Mesenchymal stem cell (in vitro differentiated cells and primary cell): ENCODE measurements at regions not wholly inside any gene's neighbourhood (a gene's known extent, or its start where the extent isn't known, plus 50 kb on each side); places are given as distances from the start of the nearest gene placed in this dataset.

Experiments
- DNase-seq: peaks from one replicate; pipeline ENCODE4 v3.0.0-alpha.2; 2013
- H2AFZ ChIP-seq: one replicate; pipeline ENCODE4 v1.6.1; 2013; ENCODE audit warnings: low read depth, mild to moderate bottlenecking, control low read depth, inconsistent platforms, low read length, moderate library complexity
- H2AK5ac ChIP-seq: 2 replicates; pipeline ENCODE4 v1.6.1; 2013; ENCODE audit warnings: low read length, moderate library complexity, mild to moderate bottlenecking, inconsistent platforms; ENCODE audit not compliant: severe bottlenecking
- H2BK120ac ChIP-seq: one replicate; pipeline ENCODE4 v1.6.1; 2013; ENCODE audit warnings: low read depth, mild to moderate bottlenecking, inconsistent platforms, low read length, moderate library complexity
- H2BK12ac ChIP-seq, 2 experiments: one replicate each; pipeline ENCODE4 v1.6.1; 2013; ENCODE audit warnings: inconsistent platforms in 2 of 2, low read length in 2 of 2, mild to moderate bottlenecking in 2 of 2, moderate library complexity in 2 of 2, control low read depth in 1 of 2
- H2BK15ac ChIP-seq: one replicate; pipeline ENCODE4 v1.6.1; 2013; ENCODE audit warnings: mild to moderate bottlenecking, low read depth, inconsistent platforms; ENCODE audit not compliant: poor library complexity, severe bottlenecking
- H2BK5ac ChIP-seq: 2 replicates; pipeline ENCODE4 v1.6.1; 2013; ENCODE audit warnings: low read depth, mild to moderate bottlenecking, low read length, control low read depth, inconsistent platforms; ENCODE audit not compliant: poor library complexity, severe bottlenecking
- H3K14ac ChIP-seq, 2 experiments: one replicate each; pipeline ENCODE4 v1.6.1; 2013; ENCODE audit warnings: inconsistent platforms in 2 of 2, low read length in 2 of 2, control low read depth in 1 of 2, mild to moderate bottlenecking in 1 of 2, moderate library complexity in 1 of 2
- H3K18ac ChIP-seq, 2 experiments: one replicate each; pipeline ENCODE4 v1.6.1; 2013; ENCODE audit warnings: inconsistent platforms in 2 of 2, low read length in 2 of 2, control low read depth in 1 of 2, low read depth in 1 of 2, mild to moderate bottlenecking in 1 of 2
- H3K23ac ChIP-seq, 2 experiments: one replicate each; pipeline ENCODE4 v1.6.1; 2013; ENCODE audit warnings: inconsistent platforms in 2 of 2, low read length in 2 of 2, mild to moderate bottlenecking in 2 of 2, moderate library complexity in 2 of 2, control low read depth in 1 of 2
- H3K27ac ChIP-seq: 2 replicates; pipeline ENCODE4 v1.5.1; 2013; ENCODE audit warnings: mild to moderate bottlenecking, moderate library complexity, low read length, control low read depth, inconsistent platforms; ENCODE audit not compliant: poor library complexity, severe bottlenecking
- H3K27me3 ChIP-seq, 2 experiments: 2 replicates each; pipeline versions ENCODE4 v1.6.1 to v1.7.0; 2013; ENCODE audit warnings: low read length in 2 of 2, mild to moderate bottlenecking in 2 of 2, moderate library complexity in 2 of 2, control low read depth in 1 of 2, inconsistent platforms in 1 of 2; ENCODE audit not compliant: control insufficient read depth in 1 of 2, insufficient read depth in 1 of 2
- H3K36me3 ChIP-seq, 2 experiments: 2 replicates each; pipeline versions ENCODE4 v1.6.1 to v1.7.0; 2013; ENCODE audit warnings: low read length in 2 of 2, control low read depth in 1 of 2, inconsistent platforms in 1 of 2, low read depth in 1 of 2, mild to moderate bottlenecking in 1 of 2; ENCODE audit not compliant: insufficient read depth in 2 of 2, control insufficient read depth in 1 of 2
- H3K4ac ChIP-seq, 2 experiments: one replicate each; pipeline ENCODE4 v1.6.1; 2013; ENCODE audit warnings: inconsistent platforms in 2 of 2, low read length in 2 of 2, mild to moderate bottlenecking in 2 of 2, moderate library complexity in 2 of 2, control low read depth in 1 of 2, low read depth in 1 of 2
- H3K4me1 ChIP-seq: 2 replicates; pipeline ENCODE4 v1.6.1; 2013; ENCODE audit warnings: low read depth, low read length, control low read depth; ENCODE audit not compliant: control insufficient read depth, insufficient read depth
- H3K4me2 ChIP-seq: 2 replicates; pipeline ENCODE4 v1.6.1; 2013; ENCODE audit warnings: low read length, mild to moderate bottlenecking, inconsistent platforms; ENCODE audit not compliant: poor library complexity, severe bottlenecking
- H3K4me3 ChIP-seq, 2 experiments: 2 replicates each; pipeline versions ENCODE4 v1.5.1 to v1.7.0; 2013; ENCODE audit warnings: low read length in 2 of 2, mild to moderate bottlenecking in 2 of 2, control low read depth in 1 of 2, low read depth in 1 of 2; ENCODE audit not compliant: insufficient read depth in 1 of 2
- H3K79me1 ChIP-seq: replicated peaks from 2 replicates; pipeline ENCODE4 v1.6.1; 2013; ENCODE audit warnings: mild to moderate bottlenecking, control low read depth, low read length, inconsistent platforms; ENCODE audit not compliant: poor library complexity, severe bottlenecking
- H3K9ac ChIP-seq: 2 replicates; pipeline ENCODE4 v1.7.0; 2013; ENCODE audit warnings: mild to moderate bottlenecking, low read length, moderate library complexity
- H3K9me3 ChIP-seq: 2 replicates; pipeline ENCODE4 v1.7.0; 2013; ENCODE audit warnings: mild to moderate bottlenecking, low read length; ENCODE audit not compliant: control insufficient read depth
- H4K8ac ChIP-seq: one replicate; pipeline ENCODE4 v1.6.1; 2013; ENCODE audit warnings: inconsistent platforms, mild to moderate bottlenecking, low read length, moderate library complexity
- H4K91ac ChIP-seq: one replicate; pipeline ENCODE4 v1.6.1; 2013; ENCODE audit warnings: mild to moderate bottlenecking, low read length, inconsistent platforms
- WGBS: methylation state at CpG from one replicate; pipeline ENCODE4 v1.1.7; 2013; ENCODE audit warnings: mixed read lengths; 5-methylcytosine and 5-hydroxymethylcytosine counted together

DNA sequence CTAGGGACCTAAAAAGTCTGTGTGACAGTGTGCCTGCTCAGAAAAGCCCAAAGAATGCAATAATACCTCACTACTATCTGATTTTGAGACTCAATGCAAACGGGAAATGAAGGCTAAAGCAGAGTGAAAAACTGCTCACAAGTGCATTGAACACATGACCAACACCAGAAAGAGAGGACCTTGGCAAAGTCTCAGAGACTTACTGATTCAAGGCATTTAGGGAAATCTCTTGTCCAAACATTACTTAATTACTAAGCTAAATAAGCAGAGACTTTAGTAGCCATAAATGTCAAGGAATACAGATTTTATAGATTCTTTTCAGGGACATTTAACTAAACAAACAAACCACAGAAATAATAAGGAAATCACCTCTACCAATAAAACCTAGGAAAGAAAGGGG lies 916.0 kb downstream of the FSTL5 start:
- Histone ChIP-seq H3K4ac (no peak overlapping the region), H3K23ac (no peak overlapping the region), H3K27me3 (no peaks in the 10 kb centered on the region), H3K36me3 (no peaks in the 10 kb centered on the region), H4K8ac (no peak overlapping the region), H3K9ac (no peak overlapping the region), H3K4me3 (no peak overlapping the region), H2AFZ (no peak overlapping the region), H3K4me2 (no peak overlapping the region), H2AK5ac (no peak overlapping the region), H3K9me3 (peaks cover 16% of the 10 kb centered on the region), H4K91ac (no peak overlapping the region), H3K4me1 (no peaks in the 10 kb centered on the region), H3K18ac (no peak overlapping the region), H2BK5ac (no peak overlapping the region), H2BK12ac (no peak overlapping the region), H3K14ac (no peak overlapping the region), H3K79me1 (no peaks in the 10 kb centered on the region), H3K27ac (no peak overlapping the region), H2BK120ac (no peak overlapping the region), H2BK15ac (no peak overlapping the region)
- peak; percentile 5 for DNase-seq
- WGBS = 33% methylated on average over 1 of the region's 1 CpG

DNA sequence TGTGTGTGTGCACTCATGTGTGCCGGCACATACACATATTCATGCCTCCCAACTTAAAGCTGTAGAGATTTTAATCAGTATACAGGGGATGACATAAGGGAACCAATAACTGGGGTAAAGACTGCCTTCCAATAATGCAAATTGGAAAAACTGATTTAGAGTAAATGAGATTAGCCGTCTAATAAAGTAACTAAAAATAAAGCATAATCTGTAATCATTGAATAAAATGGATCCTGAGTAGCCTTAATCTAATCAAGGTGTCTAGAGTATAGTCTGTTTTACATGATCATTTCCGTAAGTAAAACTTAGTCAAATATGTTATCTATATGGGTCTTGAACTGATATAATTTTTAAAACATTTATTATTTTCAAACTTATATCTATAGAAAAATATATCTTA lies 925.8 kb downstream of the FSTL5 start:
- Histone ChIP-seq H2AK5ac (no peak overlapping the region), H3K14ac (no peak overlapping the region), H3K9ac (no peak overlapping the region), H3K4ac (no peak overlapping the region), H2BK120ac (no peak overlapping the region), H2BK12ac (no peak overlapping the region), H3K4me2 (no peak overlapping the region), H3K79me1 (no peaks in the 10 kb centered on the region), H3K27ac (no peak overlapping the region), H3K18ac (no peak overlapping the region), H3K4me3 (no peak overlapping the region), H2AFZ (no peak overlapping the region), H3K27me3 (no peaks in the 10 kb centered on the region), H2BK5ac (no peak overlapping the region), H3K4me1 (no peaks in the 10 kb centered on the region), H4K8ac (no peak overlapping the region), H3K9me3 (peaks cover 8% of the 10 kb centered on the region), H4K91ac (no peak overlapping the region), H3K23ac (no peak overlapping the region), H3K36me3 (no peaks in the 10 kb centered on the region), H2BK15ac (no peak overlapping the region)
- WGBS = no CpG with 5 or more reads among the region's 3 CpGs
- no peak for DNase-seq

DNA sequence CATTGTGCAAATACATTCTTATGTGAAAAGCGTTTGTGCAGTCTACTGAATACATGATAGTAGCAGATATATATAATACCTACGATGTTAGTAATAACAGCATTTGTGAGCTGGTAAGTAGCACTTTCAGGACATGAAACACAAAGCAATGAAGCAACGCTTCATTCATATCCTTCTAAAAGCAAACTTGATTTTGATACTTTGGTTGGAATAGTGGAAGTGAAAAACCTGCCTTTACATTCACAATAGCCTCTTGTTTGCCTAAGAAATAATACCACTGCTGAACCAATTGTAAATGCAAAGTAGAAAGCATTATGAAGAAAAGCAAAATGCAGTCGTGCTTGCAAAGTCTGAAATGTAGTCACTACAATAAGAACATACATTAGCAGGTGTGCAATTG lies 926.3 kb downstream of the FSTL5 start:
- no peak overlapping the region for H3K23ac ChIP-seq
- no peak overlapping the region for H2AK5ac ChIP-seq
- no peak overlapping the region for H3K18ac ChIP-seq
- H2BK120ac ChIP-seq = no peak overlapping the region
- H3K27me3 ChIP-seq = no peaks in the 10 kb centered on the region
- H3K9ac ChIP-seq = no peak overlapping the region
- no peak overlapping the region for H4K8ac ChIP-seq
- H3K36me3 ChIP-seq = no peaks in the 10 kb centered on the region
- no peaks in the 10 kb centered on the region for H3K4me1 ChIP-seq
- H4K91ac ChIP-seq = no peak overlapping the region
- no peak overlapping the region for H2BK5ac ChIP-seq
- H3K4me3 ChIP-seq = no peak overlapping the region
- no peak overlapping the region for H3K27ac ChIP-seq
- no peak overlapping the region for H3K4ac ChIP-seq
- no peak overlapping the region for H2AFZ ChIP-seq
- DNase-seq = no peak
- no CpG with 5 or more reads among the region's 4 CpGs for WGBS
- H3K14ac ChIP-seq = no peak overlapping the region
- H3K79me1 ChIP-seq = no peaks in the 10 kb centered on the region
- H2BK15ac ChIP-seq = no peak overlapping the region
- H3K9me3 ChIP-seq = peaks cover 10% of the 10 kb centered on the region
- H3K4me2 ChIP-seq = no peak overlapping the region
- no peak overlapping the region for H2BK12ac ChIP-seq

DNA sequence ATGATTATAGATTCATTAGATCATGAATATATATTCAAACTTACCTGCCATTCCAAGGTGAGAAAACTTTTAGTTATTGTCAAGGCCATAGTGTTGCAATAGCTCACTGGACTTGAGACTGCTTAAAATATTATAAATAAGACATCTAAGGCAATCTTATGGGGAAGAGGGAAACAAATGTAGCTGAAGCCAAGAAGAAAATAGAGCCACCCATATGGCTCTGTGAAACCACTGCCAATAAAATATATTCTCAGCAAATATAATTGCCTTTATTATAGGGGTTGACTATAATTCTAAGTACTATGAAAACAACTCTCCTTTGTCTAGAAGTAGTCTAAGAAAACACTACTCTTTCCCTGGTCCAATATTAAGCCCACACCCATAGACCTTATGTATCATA lies 938.5 kb downstream of the FSTL5 start:
- Histone ChIP-seq H2BK15ac (no peak overlapping the region), H2AK5ac (no peak overlapping the region), H3K4me1 (no peaks in the 10 kb centered on the region), H3K4me2 (no peak overlapping the region), H3K14ac (no peak overlapping the region), H3K23ac (no peak overlapping the region), H3K27ac (no peak overlapping the region), H4K8ac (no peak overlapping the region), H2BK12ac (no peak overlapping the region), H3K4me3 (no peak overlapping the region), H2BK120ac (no peak overlapping the region), H4K91ac (no peak overlapping the region), H2AFZ (no peak overlapping the region), H3K79me1 (no peaks in the 10 kb centered on the region), H3K36me3 (no peaks in the 10 kb centered on the region), H3K18ac (no peak overlapping the region), H3K9me3 (peaks cover 34% of the 10 kb centered on the region), H3K9ac (no peak overlapping the region), H2BK5ac (no peak overlapping the region), H3K27me3 (no peaks in the 10 kb centered on the region), H3K4ac (no peak overlapping the region)
- DNase-seq = no peak
